Pons (tissue), 1 donor: ENCODE measurements at regions not wholly inside any gene's neighbourhood (a gene's known extent, or its start where the extent isn't known, plus 50 kb on each side); places are given as distances from the start of the nearest gene placed in this dataset.
"Not testable (repeated sequence)": the region's sequence is repeated elsewhere in the genome, so short reads cannot be mapped to it uniquely, and the experiment has no call there.

Experiments
- DNase-seq: peaks from one replicate; pipeline ENCODE4 v3.0.0-alpha.2; 2016; ENCODE audit warnings: low spot score

DNA sequence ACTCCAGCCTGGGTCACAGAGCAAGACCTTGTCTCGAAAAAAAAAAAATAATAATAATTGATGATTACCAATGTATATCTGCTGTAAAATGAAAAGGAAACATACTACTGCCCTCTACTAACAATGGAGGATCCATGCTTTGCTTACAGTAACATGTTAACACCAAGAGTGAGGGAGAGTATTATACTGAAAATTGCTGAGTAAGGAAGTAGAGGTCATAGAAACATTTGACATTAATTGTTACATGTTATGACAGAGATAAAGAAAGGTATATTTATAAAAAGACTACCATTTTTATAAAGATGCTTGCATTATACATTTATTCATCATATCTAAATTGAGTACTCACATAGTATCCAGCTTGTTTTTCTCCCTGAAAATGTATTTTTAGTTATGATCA, 1989.8 kb upstream of the TENM3 start:
- DNase-seq, result no peak

DNA sequence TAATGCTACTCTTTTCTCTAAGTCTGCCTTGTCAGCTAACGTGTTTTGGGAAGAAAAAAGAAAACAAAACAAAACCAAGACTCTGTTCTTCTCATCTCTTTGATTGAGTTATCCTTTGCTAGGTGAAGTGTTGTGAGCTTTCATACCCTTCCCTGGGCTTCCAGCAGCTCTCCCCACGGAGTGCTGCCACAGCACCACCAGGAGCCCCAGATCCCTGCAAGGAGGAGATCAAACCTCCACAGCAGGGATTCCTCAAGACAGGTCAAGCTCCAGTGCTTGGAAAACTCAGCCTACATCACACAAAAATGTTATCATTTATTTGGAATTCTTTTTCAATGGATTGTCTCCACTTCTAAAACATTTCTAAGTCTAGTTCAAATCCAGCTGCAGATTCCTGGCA, 1981.9 kb upstream of the TENM3 start:
- no peak for DNase-seq

DNA sequence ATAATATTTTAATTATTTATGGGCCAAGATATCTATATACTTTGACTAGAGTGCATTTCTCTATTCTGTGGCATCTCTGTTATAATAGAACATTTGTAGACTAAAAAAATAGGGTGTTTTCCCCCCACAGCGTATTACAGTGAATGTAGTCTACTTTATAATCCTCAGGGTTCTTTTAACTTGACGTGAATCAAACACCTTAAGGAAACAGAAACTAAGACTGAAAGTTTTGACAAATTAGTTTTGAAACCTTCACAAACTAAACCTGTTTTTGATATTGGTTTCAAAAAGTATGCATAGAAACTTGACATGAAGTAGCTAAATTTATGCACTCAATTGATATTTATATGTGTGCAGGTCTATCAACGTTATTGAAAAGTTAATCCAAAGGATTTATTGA, 1963.1 kb upstream of the TENM3 start:
- no peak for DNase-seq

DNA sequence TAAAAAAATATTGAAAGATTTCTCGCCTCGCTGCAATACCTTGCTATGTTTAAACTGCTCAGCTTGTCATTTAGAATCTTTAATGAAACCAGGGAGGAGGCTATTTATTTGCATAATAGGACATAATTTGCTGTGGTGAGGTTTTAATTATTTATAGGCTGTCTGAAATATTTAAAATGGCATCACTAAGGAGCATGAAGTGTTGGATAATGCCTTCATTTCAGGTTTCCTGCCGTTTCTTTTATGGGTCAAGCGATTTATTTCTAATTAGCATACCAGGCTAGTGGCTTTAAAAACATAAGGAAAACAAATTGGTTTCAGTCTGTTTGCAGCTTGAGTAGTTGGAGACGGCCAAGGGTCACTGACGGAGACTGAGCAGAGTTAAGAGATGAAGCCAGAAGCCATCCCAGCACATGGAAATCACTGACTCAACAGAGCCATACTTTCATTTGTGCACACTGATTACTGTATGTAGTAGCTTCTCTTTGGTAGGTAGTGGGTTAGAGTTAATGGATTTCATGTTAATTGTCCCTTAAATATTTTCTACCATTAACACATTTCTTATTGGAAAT, 1962.4 kb upstream of the TENM3 start:
- no peak for DNase-seq

DNA sequence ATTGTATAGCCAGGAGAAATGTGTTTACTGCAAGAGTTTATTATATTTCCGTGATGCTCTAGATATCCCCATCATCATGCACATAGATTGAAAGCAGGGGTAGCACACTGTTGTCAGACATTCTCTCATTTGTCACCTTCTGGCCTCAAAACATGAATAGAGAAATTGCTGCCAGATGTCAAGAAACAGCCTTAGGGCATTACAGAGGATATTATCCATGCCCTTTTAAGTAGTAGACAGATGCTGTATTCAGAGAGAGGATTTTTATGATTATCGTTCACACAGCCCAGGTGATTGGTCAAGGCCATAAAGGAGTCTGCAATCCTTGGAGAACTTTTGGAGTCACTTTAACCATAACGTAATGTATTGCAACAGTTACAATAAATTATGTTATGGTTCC, 1961.5 kb upstream of the TENM3 start:
- no peak for DNase-seq

DNA sequence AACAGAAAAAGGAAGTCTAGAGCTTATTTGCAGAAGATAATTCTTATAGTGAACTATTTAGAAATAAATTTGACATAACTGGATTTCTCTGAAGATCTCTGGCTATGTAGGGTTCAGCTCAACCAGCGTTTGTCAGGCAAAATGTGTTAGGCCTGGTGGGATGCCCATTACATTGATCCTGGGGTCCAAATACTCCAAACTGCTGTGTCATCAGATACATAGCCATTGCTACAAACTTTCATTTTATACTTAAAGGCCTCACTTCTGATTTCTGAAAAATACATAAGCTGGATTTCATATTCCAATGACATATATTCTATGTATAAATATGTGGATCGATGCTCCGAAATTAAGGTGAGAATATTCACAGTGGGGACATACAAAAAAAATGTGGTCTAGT, 1958.9 kb upstream of the TENM3 start:
- no peak for DNase-seq

DNA sequence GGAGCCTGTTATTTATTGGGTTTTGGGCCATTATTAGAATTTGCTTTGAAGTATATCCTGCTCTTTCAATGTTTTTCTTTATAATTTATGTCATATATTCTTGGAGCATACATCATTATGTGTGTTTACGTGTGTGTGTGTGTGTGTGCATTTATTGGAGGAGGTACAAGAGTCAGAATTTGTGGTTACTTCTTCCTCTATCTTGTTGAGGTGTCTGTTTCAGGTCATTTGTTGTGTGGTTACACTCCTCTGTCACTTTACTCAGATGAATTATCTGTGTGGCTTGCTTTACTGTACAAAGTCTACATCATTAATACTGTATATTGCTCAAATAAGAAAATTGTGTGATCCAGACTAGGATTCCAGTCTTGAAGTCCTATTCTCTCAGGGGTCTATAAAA, 1957.4 kb upstream of the TENM3 start:
- DNase-seq, result no peak

DNA sequence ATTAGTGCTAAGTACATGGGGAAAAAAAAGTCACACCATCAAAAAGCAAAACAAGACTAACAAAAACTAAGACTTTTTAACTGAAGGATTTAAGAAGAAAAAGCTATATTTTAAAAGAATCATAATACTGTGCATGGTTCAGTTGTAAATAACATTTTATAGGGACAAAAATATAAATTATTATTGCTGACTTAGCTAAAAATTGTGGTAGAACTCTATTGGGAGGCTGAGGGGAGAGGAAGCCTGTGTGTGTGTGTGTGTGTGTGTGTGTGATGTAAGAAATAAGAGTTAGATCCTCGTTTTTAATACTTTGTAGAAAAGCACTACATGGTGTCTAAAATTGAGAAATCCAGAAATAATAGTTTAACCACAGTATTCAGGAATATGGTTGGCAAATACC, 1950.9 kb upstream of the TENM3 start:
- DNase-seq, result no peak

DNA sequence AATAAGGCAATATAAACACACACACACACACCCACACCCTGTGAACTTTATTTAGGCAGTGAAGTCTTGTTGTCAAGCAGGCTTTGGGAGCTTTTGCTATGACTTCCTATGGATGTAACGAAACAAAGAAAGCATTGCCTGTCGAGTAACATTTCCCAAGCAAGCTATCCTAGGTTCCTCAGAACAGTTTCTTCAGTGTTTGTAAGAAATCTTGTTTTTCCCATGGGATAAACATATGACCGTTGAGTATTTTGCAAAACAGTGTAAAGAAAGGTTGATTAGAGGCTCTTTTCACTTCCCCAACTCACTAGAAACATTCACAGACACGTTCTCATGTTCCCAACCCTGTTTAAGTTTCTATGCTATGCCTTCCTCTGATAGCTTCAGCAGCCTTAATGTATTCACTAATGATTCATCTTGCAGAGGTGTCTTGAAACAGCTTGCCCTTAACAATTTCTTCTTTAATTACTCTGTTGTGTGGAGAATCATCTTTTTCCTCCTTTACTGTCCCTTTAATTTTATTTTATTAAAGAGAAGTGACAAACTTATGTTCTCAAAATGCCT, 1947.1 kb upstream of the TENM3 start:
- no peak for DNase-seq

DNA sequence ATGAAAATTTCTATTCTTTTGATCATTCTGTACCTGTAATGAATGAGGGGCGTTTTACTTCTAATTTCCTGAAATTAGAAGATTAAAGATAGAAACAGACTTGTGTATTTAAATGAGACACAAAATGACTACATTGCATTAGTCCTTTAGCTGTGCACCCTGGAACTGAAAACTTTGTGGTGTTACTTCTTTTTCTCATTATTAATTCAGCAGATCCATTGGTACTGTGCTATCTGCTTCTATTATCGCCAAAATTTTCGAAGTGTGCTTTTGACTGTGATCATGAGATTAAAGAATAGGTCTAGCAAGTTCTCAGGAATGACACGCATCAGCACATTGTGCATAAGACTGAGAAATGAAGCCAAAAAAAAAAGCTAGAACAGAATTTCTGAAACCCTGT, 1938.9 kb upstream of the TENM3 start:
- no peak for DNase-seq

DNA sequence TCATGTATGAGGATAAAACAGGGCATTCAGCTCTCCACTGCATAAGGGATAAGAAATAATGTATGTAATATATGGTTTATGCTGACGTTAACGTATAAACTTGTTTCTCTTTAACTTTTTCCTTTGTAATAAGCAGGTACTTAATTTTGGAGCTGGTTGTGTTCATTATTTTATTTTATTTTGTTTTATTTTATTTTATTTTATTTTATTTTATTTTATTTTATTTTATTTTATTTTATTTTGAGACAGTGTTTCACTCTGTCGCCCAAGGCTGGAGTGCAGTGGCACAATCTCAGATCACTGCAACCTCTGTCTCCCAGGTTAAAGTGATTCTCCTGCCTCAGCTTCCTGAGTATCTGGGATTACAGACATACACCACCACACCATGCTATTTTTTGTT, 1932.6 kb upstream of the TENM3 start:
- DNase-seq, result no peak

DNA sequence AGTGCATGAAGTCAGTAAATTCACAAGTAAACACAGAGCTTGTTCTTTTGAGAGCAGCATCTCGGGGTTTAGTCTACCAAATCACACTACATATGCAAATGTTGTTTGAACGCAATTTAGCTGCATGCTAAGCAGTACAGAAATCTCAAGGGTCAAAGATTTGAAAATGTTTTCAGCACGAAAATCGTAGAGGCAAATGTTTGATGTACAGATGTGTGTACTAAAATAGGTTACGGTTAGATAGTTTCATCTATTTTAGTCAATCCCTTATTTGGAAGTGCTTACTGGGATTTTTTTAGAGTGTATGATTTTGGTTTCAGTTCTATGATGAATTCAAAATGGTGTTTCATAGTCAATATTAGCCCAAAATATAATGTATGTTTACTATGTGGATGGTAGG, 1928.2 kb upstream of the TENM3 start:
- DNase-seq, result no peak

DNA sequence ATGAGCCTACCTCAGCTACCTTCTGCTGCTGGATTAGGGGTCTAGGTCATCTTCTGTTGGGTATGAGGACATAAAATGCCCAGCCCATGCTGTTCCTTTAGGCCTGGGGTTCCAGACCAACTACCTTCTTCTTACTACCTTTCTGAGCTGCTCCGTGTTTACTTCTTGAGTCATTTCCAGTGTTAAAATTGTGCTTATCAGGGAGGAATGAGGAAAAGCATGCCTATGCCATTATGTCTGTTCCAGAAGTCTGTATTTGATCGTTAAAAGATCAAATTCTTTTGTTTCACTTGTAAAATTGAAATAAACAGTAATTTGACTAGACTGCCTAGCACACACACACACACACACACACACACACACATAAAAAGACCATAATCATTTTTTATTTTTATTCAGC, 1912.7 kb upstream of the TENM3 start:
- DNase-seq, result no peak

DNA sequence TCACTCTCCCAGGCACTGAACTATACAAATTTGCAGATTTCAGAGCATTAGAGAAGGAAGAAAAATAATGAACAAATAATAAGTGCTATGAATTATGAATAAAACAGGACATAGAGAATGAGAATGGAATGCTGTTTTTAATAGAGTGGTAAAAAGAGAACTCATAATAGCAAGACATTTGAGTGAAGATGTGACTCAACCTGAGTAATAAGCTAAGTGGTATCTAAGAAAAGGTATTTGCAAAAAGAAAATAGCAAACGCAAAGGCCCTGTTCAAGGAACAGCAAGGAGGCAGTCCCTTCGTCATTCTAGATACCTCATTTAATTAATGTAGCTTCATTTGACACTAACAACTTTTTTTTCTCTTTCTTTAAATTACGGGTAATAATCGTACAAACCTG, 1910.0 kb upstream of the TENM3 start:
- DNase-seq, result no peak

DNA sequence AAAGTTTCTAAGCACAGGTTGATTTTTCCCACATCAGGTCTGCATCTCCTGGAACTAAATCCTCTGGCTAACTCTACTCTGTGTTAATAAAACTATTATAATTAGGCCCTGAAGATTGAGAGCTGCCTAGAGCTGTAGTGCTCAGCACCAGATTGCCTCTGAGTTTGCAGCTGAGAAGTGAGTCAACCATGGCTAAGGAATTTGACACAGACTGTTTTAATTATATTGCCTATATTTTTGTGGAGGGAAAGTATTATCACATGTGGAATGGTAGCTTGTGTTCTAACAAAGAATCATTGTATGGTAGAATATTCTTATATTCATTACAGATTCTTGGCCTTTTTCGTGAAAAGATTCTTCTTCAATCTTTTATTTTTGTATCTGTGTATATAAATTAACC, 1907.6 kb upstream of the TENM3 start:
- no peak for DNase-seq

DNA sequence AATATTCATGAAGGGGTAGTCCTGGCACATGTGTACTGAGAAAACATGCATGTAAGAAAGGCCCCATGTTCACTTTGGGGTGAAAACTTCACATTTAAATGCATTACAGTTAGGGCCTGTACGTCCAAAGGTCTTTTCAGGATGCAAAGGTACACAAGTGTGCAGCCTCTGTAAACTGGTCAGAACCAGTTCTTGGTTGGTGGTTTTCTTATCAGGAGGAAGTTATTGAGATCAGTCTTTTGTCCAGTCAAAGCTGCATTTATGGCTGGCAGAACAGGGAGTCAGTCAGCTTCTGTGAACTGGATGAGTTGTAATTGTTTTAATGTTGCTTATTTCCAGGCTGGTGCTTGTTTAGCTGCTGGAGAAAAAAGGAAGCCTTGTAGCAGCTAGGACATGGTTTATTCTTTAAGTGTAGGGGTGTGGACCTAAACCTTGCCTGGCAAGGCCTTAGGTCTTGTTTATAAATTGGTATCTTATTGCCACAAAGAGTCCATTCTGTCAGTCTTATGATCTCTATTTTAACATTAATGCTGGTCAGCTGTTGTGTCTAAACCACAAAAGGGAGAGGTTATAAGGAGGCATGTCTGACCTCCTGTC, 1906.6 kb upstream of the TENM3 start:
- DNase-seq, result no peak

DNA sequence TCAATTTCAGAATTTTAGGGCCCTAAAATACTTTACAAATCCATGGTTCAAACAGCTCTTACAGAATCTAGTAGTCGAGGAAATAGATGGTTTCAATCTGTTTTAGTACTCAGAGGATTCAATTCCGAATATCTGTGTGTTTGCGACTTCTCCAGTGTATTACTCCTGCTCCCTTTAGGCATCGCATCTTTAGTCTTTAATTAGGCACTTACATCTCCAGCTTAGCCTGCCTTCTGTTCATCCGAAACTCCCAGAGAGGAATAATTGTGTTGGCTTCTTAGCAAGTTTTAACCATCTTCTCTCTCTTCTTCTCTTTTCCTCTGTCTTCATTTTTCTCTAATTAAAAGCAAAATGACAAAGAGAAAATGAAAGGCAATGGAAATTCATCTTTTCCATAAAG, 1901.3 kb upstream of the TENM3 start:
- DNase-seq, result no peak

DNA sequence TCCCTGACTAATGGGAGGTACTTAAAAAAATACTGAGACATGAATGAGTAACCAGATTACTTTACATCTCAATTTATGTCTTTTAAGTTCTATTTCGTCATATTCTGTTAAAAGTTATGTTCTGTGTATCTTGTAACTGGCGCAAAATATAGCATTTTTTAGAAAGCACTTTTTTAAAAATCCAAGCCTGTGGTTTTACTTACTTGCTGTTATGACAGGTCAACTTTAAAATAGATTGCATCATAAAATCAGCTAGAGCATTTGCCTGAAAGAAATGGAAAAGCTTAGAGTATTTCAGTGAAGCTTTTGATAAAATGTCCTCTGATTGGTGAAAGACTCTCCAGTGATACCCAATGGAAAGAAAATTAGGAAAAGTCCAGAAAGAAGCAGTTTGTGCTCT, 1892.3 kb upstream of the TENM3 start:
- no peak for DNase-seq

DNA sequence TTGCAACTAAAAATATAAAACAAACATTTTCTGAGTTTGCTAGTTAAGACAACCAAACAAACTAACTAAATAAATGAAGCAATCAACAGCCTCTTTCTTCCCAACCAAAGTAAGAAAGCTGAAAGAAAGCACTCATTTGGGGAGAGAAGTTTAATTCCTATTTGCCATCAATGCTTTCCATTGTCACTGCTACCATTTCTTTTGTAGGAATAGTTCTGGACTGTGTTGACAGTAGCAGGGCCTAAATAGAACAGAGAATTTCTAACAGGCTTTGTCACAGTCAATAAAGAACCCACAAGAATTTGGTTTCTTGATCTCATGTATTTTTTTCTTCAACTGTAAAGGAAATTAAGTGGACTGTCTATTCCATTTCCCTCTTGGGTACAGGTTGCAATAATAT, 1886.4 kb upstream of the TENM3 start:
- DNase-seq, result no peak

DNA sequence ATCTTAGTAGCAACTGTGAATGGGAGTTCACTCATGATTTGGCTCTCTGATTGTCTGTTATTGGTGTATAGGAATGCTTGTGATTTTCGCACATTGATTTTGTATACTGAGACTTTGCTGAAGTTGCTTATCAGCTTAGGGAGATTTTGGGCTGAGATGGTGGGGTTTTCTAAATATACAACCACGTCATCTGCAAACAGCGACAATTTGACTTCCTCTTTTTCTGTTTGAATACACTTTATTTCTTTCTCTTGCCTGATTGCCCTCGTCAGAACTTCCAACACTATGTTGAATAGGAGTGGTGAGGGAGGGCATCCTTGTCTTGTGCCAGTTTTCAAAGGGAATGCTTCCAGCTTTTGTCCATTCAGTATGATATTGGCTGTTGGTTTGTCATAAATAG, 1883.1 kb upstream of the TENM3 start:
- not testable (repeated sequence) for DNase-seq

DNA sequence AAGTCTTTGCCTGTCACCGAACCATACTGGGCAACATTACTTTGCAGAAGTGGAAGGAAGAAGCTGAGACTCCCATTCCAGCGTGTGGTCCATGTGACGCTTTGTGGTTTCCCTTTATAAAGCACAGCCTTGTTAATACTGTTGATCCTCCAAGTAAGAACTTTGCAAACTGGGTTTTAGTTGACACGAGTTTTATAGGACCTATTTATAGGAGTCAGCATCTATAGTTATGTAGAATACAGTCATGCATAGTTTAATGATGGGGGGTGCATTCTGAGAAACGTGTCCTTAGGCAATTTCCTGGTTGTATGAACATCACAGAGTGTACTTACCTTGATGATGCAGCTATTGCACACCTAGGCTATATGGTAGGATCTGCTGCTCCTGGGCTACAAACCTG, 1879.4 kb upstream of the TENM3 start:
- no peak for DNase-seq

DNA sequence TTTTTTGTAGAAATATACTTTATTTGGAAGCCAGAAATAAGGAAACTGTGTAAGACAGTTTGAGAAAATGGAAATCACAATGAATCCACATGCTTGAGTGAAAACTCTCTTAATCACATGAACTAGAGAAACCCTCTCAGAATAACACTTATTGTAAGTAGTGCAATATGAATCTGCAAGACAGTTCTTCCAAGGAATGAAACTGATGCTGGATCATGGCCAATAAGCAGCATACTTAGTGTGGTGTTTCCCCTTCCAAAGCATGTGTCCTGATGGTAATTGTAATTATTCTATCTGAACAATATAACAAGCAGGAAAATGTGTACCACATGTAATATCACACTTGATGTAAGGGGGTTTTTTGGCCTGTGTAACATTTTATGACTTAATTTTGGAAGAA, 1870.5 kb upstream of the TENM3 start:
- DNase-seq, result no peak

DNA sequence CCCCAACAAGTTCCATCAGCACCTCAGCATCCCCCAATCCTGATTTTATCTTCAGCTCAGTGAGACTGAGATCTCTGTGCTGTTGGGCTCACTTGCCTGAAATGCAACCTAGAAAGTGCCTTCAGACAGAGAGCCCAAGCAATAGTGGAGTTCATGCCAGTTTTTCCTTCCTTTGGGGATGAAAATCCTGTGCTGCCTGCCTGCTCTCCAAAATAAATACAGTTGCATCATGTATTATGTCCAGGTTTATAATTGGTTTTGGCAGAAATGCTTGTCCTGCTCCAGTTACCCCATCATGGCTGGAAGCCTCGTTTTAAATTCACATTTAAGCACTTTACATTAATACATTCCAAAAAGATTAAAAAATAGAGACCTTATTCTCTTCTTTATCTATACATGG, 1865.5 kb upstream of the TENM3 start:
- no peak for DNase-seq

DNA sequence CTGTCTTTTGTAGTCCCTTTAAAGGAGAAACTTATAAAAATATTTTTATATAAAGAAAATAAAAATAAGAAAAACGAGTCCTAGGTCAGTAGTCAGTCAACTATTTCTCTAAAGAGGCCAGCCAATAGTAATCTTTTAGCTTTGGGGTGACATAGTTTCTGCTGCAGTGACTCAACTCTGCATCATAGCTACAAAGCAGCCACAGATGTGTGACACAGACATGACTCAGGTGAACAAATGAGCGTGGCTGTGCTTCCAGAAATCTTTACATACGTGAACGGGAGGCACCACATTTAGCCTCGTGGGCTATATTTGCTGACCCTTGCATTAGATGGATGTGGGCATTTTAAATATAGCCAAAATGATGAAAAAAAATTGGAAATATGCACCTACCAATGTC, 1862.5 kb upstream of the TENM3 start:
- DNase-seq, result no peak
